IPS DF 4.7 (cell line): ENCODE measurements at regions not wholly inside any gene's neighbourhood (a gene's known extent, or its start where the extent isn't known, plus 50 kb on each side); places are given as distances from the start of the nearest gene placed in this dataset.

Experiments used
- DNase-seq: peaks from one replicate; pipeline ENCODE4 v3.0.0-alpha.2; 2013; ENCODE audit warnings: low spot score; ENCODE audit errors: extremely low read depth

- DNase-seq = no peak
Measured at GRCh38 chr4:29199025-29199424, 1521.1 kb upstream of the PCDH7 start.

GRCh38 chr4:29199485-29199884, 1520.7 kb upstream of the PCDH7 start:
- no peak for DNase-seq

- DNase-seq = no peak
Measured at GRCh38 chr4:29213020-29213419, 1507.1 kb upstream of the PCDH7 start.

- DNase-seq = no peak
Measured at GRCh38 chr4:29220761-29221160, 1499.4 kb upstream of the PCDH7 start.

- no peak for DNase-seq
Measured at GRCh38 chr4:29224911-29225310, 1495.3 kb upstream of the PCDH7 start.

- DNase-seq = no peak
Measured at GRCh38 chr4:29240641-29241040, 1479.5 kb upstream of the PCDH7 start.

GRCh38 chr4:29243054-29243453, 1477.1 kb upstream of the PCDH7 start:
- DNase-seq = no peak

- no peak for DNase-seq
Measured at GRCh38 chr4:29243851-29244250, 1476.3 kb upstream of the PCDH7 start.

- DNase-seq = no peak
Measured at GRCh38 chr4:29259556-29259955, 1460.6 kb upstream of the PCDH7 start.

GRCh38 chr4:29262986-29263385, 1457.2 kb upstream of the PCDH7 start:
- no peak for DNase-seq

GRCh38 chr4:29276150-29276549, 1444.0 kb upstream of the PCDH7 start:
- DNase-seq = no peak

GRCh38 chr4:29277381-29277780, 1442.8 kb upstream of the PCDH7 start:
- no peak for DNase-seq

- no peak for DNase-seq
Measured at GRCh38 chr4:29278585-29278984, 1441.6 kb upstream of the PCDH7 start.

GRCh38 chr4:29289118-29289517, 1431.1 kb upstream of the PCDH7 start:
- DNase-seq = no peak

- DNase-seq = no peak
Measured at GRCh38 chr4:29295280-29295679, 1424.9 kb upstream of the PCDH7 start.

GRCh38 chr4:29304595-29304994, 1415.6 kb upstream of the PCDH7 start:
- DNase-seq = no peak

- DNase-seq = no peak
Measured at GRCh38 chr4:29307256-29307655, 1412.9 kb upstream of the PCDH7 start.

GRCh38 chr4:29307755-29308154, 1412.4 kb upstream of the PCDH7 start:
- no peak for DNase-seq

- no peak for DNase-seq
Measured at GRCh38 chr4:29309050-29309449, 1411.1 kb upstream of the PCDH7 start.

- DNase-seq = no peak
Measured at GRCh38 chr4:29310252-29310651, 1409.9 kb upstream of the PCDH7 start.

GRCh38 chr4:29311247-29311646, 1408.9 kb upstream of the PCDH7 start:
- DNase-seq = no peak

- no peak for DNase-seq
Measured at GRCh38 chr4:29319663-29320340, 1400.4 kb upstream of the PCDH7 start.

GRCh38 chr4:29320947-29321620, 1399.1 kb upstream of the PCDH7 start:
- no peak for DNase-seq
